OCI-M2 (cell line): ENCODE measurements at regions not wholly inside any gene's neighbourhood (a gene's known extent, or its start where the extent isn't known, plus 50 kb on each side); places are given as distances from the start of the nearest gene placed in this dataset.
"Not testable (repeated sequence)": the region's sequence is repeated elsewhere in the genome, so short reads cannot be mapped to it uniquely, and the experiment has no call there.

Experiments used
- DNase-seq: peaks from one replicate; lab custom pipeline; 2025; ENCODE audit not compliant: unreplicated experiment; lab: John Stamatoyannopoulos, UW

DNA sequence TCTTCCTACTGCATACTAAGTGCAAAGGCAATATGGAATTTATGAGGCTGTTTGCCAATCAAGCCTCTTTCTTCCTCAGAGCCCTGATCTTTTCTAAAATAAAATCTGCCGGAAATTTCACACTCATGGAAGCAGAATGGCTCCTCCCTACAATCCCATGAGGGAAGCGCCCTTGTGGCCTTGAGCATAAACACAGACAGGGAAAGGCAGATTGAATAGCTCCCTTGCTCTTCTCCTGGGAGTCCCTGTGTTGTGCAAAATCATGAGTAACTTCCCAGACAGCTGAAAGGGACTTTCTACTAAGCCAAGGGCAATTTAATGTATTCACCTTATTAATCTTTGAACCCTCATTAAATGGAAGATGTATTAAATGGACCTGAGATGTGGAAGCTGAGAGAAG, 226.1 kb upstream of the PIK3R1 start:
- DNase-seq: no peak

- DNase-seq: no peak
Observed at GRCh38 chr5:67986761-67987160, 228.8 kb upstream of the PIK3R1 start.

DNA sequence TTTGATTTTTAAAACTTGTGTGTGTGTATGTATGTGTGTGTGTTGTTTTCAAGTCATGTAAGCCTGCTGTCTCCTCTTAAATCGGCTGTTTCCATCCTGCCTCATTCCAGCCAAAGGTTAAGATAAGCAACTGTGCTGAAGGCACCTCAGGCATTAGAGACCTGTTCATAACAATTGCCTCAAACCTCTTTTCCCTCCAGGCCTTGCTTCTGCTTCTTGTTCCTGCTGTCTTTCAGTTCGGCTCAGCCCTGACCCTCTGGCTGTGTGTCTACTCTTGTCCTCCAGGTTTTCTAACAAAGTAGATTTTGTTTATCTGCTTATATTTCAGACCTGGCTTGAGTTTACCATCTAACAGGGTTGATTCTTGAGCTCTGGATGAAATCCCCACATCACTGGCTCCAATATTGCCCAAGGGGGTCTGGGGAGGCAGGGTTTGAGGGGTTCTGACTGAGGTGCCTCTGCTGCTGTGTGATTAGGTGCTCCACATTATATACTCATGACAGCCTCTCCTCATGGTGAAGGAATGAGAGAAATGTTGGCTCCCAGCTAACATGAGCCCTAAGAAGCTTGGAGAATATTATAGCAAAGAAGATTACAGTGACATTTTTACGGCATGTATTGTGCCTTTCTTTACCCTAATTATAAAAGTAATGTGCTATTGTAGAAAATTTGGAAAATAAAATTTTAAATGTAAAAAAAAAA, 229.7 kb upstream of the PIK3R1 start:
- no peak for DNase-seq

GRCh38 chr5:67984546-67984945, 231.0 kb upstream of the PIK3R1 start:
- DNase-seq: no peak

- peak; percentile 9 for DNase-seq
Observed at GRCh38 chr5:67983251-67984110, 232.1 kb upstream of the PIK3R1 start.

DNA sequence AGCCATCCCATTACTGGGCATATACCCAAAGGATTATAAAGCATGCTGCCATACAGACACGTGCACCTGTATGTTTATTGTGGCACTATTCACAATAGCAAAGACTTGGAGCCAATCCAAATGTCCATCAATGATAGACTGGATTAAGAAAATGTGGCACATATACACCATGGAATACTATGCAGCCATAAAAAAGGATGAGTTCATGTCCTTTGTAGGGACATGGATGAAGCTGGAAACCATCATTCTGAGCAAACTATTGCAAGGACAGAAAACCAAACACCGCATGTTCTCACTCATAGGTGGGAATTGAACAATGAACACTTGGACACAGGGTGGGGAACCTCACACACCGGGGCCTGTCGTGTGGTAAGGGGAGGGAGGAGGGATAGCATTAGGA, 233.4 kb upstream of the PIK3R1 start:
- not testable (repeated sequence) for DNase-seq

- no peak for DNase-seq
Observed at GRCh38 chr5:67978171-67978570, 237.4 kb upstream of the PIK3R1 start.

DNA sequence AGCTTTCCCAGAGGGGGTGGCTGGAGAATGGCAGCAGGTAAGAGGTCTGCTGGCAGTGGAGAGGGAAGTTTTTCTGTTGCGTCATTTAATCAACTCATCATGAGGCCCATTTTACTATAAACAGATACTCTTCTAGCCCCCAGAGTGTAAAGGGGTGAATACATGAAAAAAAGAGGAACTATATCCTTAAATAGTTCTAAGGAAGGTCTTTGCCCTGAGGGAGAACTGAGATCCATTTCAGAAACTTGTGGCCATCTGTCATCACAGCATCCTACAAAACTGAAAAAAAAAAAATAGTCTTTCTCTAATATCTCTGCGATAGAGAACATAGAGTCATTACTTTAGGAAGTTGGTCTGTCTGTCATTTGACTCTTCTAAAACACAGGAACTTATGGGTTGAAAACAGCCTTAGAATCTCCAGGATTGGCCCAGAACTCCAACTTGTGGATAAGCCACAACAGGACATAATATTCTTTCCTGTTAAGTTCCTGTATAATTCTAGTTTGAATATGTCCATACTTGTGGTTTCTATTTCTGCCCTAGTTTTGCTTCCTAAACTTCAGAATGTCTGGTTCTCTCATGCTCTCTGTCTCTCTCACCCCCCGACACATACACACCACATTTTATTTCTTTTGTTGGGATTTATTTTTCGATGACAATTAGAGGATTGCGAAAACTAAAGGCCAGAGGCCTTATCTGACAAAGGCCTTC, 238.5 kb upstream of the PIK3R1 start:
- no peak for DNase-seq

DNA sequence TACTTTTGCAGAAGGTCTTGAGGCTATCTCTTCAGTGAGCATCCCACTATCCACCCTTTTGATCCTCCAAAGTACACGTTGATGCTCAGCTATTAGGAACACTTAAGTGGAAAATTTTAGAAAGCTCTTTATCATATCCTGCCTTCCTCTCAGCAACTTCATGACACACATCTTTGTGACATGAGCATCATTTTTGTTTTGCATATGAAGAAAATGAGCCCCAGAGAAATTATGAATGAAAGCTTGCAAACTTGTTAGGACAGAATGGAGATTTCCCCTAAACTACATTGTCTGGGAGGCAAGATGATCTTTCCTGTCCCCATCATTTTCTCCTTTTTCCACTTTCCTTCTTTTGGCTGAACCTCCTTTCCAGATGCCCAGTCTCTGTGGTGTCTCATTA, 239.4 kb upstream of the PIK3R1 start:
- DNase-seq: no peak

GRCh38 chr5:67974471-67974870, 241.1 kb upstream of the PIK3R1 start:
- no peak for DNase-seq

DNA sequence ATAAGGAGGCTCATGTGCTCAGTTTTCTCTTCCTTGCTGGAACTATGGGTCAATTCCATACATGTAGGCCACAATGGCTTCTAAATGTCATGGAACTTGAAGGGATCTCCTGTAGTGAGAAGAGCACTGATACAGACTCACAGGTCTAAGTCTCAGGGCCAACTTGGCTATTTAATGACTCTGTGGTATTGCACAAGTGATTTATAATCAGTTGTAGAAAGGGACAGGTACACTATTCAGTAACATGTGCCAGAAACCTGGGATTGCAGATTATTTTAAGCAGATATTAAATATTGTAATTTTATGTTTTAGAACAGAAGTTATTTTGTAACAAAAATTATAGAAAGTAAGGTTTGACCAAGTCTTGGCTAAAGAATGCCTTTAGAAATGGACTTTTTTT, 241.5 kb upstream of the PIK3R1 start:
- no peak for DNase-seq

DNA sequence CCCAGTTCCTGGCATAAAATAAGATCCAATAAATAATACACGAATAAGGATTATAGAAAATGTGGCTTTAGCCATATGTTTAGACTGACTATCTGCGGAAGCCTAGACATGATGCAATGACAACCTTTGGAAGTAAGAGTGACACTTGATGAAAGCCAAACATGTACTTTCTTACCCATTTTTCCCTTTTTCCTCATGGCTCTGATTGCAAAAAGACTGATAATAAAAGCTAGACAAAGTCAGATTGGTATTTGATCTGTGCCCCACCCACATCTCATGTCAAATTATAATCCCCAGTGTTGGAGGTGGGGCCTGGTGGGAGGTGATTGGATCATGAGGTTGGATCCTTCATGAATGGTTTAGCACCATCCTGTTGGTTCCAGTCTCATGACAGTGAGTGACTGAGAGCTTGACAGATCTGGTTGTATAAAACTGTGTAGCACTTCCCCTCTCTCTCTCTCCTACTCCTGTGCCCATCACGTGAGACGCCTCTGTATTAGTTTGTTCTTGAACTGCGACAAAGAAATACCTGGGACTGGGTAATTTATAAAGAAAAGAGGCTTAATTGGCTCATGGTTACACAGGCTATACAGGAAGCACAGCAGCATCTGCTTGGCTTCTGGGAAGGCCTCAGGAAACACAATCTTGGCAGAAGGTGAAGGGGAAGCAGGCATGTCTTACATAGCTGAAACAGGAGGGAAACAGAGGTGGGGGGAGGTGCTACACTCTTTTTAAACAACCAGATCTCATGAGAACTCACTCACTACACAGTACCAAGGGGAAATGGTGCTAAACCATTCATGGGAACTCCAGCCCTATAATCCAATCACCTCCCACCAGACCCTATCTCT, 243.4 kb upstream of the PIK3R1 start:
- no peak for DNase-seq

DNA sequence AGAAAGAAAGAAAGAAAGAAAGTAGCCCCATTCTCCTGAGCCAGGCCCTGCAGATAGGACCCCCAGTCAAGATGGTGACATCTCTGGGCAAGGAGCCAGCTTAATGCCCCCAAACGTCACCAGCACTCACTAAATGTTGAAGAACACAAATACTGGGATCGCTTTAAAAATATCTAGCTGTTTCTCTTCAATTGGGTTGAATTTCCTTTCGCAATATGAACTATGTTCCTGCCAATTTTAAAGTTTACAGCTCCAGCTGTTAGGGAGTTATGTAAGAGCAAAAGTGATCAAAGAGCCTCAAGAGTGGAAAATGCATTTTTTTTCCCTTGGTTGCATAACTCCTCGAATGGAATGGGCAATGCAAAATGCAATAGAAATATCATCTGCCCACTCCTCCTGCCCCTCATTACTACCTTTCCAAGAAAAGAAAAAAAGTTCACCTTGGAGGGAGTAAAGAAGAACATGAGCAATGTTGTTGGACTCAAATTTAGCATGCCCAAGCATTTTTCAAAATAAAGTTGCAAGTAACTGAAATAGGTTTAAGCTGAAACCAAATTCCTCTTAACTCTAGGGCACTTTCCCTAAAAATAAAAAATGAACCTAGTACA, 244.2 kb upstream of the PIK3R1 start:
- no peak for DNase-seq

- DNase-seq: no peak
Observed at GRCh38 chr5:67969631-67970030, 245.9 kb upstream of the PIK3R1 start.

GRCh38 chr5:67969176-67969575, 246.4 kb upstream of the PIK3R1 start:
- no peak for DNase-seq

- DNase-seq: no peak
Observed at GRCh38 chr5:67966712-67967111, 248.8 kb upstream of the PIK3R1 start.

DNA sequence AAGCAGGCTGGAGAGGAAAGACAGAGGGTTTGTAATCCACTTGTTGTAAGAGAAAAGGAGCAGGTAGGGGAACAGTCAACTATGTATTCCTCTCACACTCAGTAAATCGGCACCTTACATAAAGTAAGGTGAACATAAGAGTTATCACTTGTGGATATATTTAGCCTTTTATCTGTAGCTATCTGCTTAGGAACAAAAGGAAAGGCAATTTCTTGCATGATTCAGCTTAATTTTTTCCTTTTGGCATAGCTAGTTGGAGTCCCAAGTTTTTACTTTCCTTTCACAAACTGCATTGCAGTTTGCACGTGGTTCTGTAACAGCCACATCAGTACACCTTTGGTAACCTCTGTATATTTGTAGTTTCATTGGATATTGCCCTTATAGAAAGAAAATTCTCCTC, 250.9 kb upstream of the PIK3R1 start:
- DNase-seq: no peak

DNA sequence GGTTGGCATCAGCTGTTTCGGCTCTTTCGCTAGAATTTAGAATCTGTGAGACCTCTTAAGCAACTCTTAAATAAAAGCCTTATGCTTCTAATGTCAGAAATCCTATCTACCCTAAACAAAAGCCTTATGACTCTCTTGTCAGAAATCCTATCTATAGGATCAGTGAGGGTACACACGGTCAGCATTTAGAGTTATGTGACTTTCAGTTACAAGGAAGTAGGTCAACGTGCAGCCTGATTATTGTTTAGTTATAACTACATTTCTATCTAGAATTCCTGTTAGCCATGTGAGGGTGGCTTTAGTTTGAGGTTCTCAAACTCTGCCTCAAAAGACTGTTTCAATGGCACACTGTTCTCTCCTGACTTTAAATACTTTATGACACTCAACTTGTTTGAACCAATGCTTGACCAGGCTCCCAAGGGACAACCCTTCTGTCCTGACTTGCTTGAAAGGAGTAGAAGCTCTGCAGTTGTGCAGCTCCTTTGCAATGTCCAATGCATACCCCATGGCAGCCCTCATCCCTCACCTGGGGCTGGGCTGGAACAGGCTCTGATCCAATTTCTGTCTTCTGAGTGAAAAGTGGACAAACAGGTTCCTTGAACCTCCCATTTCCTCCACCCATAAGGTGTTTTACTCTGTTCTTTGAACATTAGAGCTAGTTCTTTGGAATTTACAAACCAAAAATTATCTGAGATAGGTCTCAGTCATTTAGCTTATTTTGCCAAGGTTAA, 251.6 kb upstream of the PIK3R1 start:
- DNase-seq: no peak

DNA sequence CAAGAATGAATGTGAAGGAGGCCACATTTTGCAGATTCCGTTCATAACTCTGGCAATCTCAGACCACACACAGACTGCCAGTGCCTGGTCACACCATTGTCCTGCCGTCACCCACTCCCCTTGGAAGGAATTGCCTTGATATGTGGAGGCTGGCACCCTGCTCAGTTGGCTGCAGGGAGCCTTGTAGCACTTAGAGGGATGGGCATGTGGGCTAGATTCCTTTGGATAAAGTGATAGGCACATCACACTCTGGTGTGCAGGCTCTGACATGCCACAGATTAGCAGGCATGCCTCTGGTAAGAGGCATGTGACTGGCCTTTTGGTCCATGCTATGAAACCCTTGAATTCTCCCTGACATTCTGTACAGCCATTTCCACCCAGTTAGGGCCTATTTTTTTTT, 254.6 kb upstream of the PIK3R1 start:
- no peak for DNase-seq

- no peak for DNase-seq
Observed at GRCh38 chr5:67957374-67957773, 258.2 kb upstream of the PIK3R1 start.
